CD8-positive, alpha-beta memory T cell (primary cell): ENCODE measurements at regions not wholly inside any gene's neighbourhood (a gene's known extent, or its start where the extent isn't known, plus 50 kb on each side); places are given as distances from the start of the nearest gene placed in this dataset.

Source experiments
- CTCF ChIA-PET: fragments of 350-600 bp; sonication (Branson Sonifier 250); formaldehyde crosslinking; loops from one replicate; lab custom pipeline; 2021; ENCODE audit warnings: antibody characterized with exemption; lab: Charles Lee
- POLR2A ChIA-PET: fragments of 350-600 bp; sonication (Branson Sonifier 250); formaldehyde crosslinking; loops from one replicate; lab custom pipeline; 2021; ENCODE audit warnings: antibody characterized with exemption; lab: Charles Lee
- DNase-seq, 5 donors: peaks; one replicate each; pipeline versions ENCODE4 v3.0.0 to v3.0.0-alpha.2; 2020 to 2022; ENCODE audit warnings: mixed read lengths in 1 of 5
- H3K27ac ChIP-seq: one replicate; pipeline ENCODE4 v1.7.0; 2013; ENCODE audit warnings: low read depth, mild to moderate bottlenecking, low read length, moderate library complexity
- H3K27me3 ChIP-seq: 2 replicates; pipeline ENCODE4 v1.7.0; 2013; ENCODE audit warnings: low read length, mild to moderate bottlenecking; ENCODE audit not compliant: insufficient read depth, poor library complexity, severe bottlenecking
- H3K36me3 ChIP-seq: 2 replicates; pipeline ENCODE4 v1.7.0; 2013; ENCODE audit warnings: mild to moderate bottlenecking, low read length, moderate library complexity; ENCODE audit not compliant: insufficient read depth
- H3K4me1 ChIP-seq: 2 replicates; pipeline ENCODE4 v1.7.0; 2013; ENCODE audit warnings: mild to moderate bottlenecking, low read length, moderate library complexity; ENCODE audit not compliant: insufficient read depth
- H3K4me3 ChIP-seq: 2 replicates; pipeline ENCODE4 v1.7.0; 2013; ENCODE audit warnings: mild to moderate bottlenecking, low read length
- H3K9me3 ChIP-seq: 2 replicates; pipeline ENCODE4 v1.7.0; 2013; ENCODE audit warnings: mild to moderate bottlenecking, low read length
- H3K27ac Mint-ChIP-seq, 8 donors: one replicate each; pipeline ENCODE4 v1.8.0; 2020 to 2021; ENCODE audit warnings: mixed read lengths in 8 of 8, mild to moderate bottlenecking in 6 of 8, inconsistent platforms in 3 of 8, moderate library complexity in 3 of 8
- H3K27me3 Mint-ChIP-seq, 2 donors: one replicate each; pipeline ENCODE4 v1.8.0; 2020 to 2021; ENCODE audit warnings: mixed read lengths in 2 of 2, mild to moderate bottlenecking in 1 of 2, moderate library complexity in 1 of 2
- H3K36me3 Mint-ChIP-seq, 3 donors: one replicate each; pipeline ENCODE4 v1.8.0; 2020 to 2021; ENCODE audit warnings: mixed read lengths in 3 of 3, inconsistent platforms in 1 of 3, mild to moderate bottlenecking in 1 of 3
- H3K4me1 Mint-ChIP-seq, 3 donors: one replicate each; pipeline ENCODE4 v1.8.0; 2020 to 2021; ENCODE audit warnings: mixed read lengths in 3 of 3, inconsistent platforms in 1 of 3, mild to moderate bottlenecking in 1 of 3
- H3K4me3 Mint-ChIP-seq, 7 donors: one replicate each; pipeline ENCODE4 v1.8.0; 2020 to 2021; ENCODE audit warnings: mixed read lengths in 7 of 7, mild to moderate bottlenecking in 6 of 7, moderate library complexity in 4 of 7, inconsistent platforms in 2 of 7
- H3K9me3 Mint-ChIP-seq, 5 donors: one replicate each; pipeline ENCODE4 v1.8.0; 2020 to 2022; ENCODE audit warnings: mixed read lengths in 5 of 5, mild to moderate bottlenecking in 3 of 5, moderate library complexity in 2 of 5, inconsistent platforms in 1 of 5

DNA sequence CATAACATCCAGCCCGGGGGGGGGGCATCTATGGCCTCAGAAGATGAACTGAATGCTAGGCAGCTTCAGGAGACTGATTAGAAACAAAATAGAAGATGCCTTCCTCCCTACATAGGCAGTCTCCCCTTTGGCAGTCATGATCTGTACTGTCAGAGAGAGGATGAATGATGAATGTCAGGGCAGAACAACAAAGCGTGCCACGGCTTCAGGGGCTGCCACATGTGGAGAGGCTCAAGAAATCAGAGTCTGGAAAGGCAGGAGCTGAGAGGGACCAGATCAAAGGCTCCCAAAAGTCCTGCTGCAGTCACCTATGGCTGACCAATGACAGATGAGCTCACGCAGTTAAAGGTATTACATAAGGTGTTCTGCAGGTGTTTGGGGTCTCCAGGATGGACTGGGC lies 180.4 kb downstream of the UACA start:
- ChIA-PET POLR2A (no interaction called here), CTCF (no interaction called here)
- Histone ChIP-seq H3K9me3 (no peaks in the 10 kb centered on the region), H3K36me3 (no peaks in the 10 kb centered on the region), H3K4me1 (peaks cover 4% of the 10 kb centered on the region), H3K27ac (no peak overlapping the region), H3K27me3 (peaks cover 7% of the 10 kb centered on the region), H3K4me3 (no peak overlapping the region)
- no peaks in the 10 kb centered on the region for H3K9me3 Mint-ChIP-seq
- H3K36me3 Mint-ChIP-seq = no peaks in the 10 kb centered on the region
- H3K27me3 Mint-ChIP-seq = peaks cover 18 to 36% of the 10 kb centered on the region in 2 donors
- DNase-seq = no peak
- no peak overlapping the region for H3K4me3 Mint-ChIP-seq
- H3K27ac Mint-ChIP-seq = no peak overlapping the region
- peaks cover 5 to 13% (median 8%) of the 10 kb centered on the region in 3 donors for H3K4me1 Mint-ChIP-seq

DNA sequence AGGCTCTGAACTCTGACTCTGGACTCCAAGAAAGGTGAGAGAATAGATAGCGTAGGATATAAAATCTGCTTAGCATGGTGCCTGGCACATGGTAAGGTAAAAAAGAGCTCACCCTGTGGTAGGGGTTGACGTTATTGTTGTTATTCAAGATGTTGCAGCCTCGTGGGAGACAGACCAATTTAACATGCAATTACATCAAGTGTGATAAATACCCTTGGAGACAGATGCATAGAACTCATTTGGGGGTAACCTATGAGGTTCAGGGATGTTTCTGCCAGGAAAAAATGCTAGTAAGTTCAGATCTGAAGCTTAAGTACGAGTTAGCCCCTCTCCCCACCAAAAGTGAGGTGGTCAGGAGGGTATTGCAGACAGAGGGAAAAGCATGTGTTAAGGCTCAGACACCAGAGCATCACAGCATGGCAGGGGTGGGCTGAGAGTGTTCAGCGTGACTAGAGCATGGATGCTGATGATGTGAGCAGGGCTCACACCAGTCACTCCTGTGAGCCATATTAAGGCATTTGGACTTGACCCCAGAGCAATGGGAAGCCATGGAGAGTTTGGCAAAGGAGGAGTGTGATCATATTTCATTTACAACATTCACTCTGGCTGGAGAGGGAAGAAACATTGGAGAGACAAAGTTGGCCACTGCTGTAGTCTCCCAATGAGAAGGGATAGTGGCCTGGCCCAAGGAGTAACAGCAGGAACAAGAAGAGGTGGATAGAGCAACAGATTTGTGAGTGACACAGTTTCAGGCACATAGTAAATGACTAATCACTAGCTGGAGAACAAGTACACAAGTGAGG lies 181.0 kb downstream of the UACA start:
- ChIA-PET POLR2A (no interaction called here), CTCF (no interaction called here)
- no peaks in the 10 kb centered on the region for H3K9me3 Mint-ChIP-seq
- no peak for DNase-seq
- Histone ChIP-seq H3K36me3 (no peaks in the 10 kb centered on the region), H3K4me3 (no peak overlapping the region), H3K27me3 (peaks cover 7% of the 10 kb centered on the region), H3K4me1 (peaks cover 4% of the 10 kb centered on the region), H3K9me3 (no peaks in the 10 kb centered on the region), H3K27ac (no peak overlapping the region)
- peaks cover 18 to 31% of the 10 kb centered on the region in 2 donors for H3K27me3 Mint-ChIP-seq
- H3K27ac Mint-ChIP-seq = no peak overlapping the region
- no peak overlapping the region for H3K4me3 Mint-ChIP-seq
- H3K36me3 Mint-ChIP-seq = no peaks in the 10 kb centered on the region
- H3K4me1 Mint-ChIP-seq = peaks cover 5 to 13% (median 8%) of the 10 kb centered on the region in 3 donors

DNA sequence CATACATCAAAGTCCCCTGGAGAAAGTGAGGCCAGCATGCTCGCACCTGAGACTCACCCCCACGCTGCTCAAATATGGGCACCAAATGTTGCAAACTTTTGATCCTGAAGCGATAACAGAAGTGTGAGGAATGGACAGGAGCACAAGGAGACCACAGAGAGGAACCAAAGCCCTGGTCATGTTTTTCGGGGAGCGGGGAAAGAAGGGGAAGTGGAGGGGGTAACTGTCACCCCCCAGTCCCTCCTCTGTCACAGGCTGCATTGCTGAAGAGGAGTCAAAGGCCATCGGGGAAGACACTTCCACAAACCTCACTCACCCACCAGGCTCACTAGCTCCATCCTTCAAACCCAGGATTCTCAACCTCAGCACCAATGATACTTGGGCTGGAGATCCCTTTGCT lies 182.4 kb downstream of the UACA start:
- ChIA-PET POLR2A (no interaction called here), CTCF (no interaction called here)
- no peaks in the 10 kb centered on the region for H3K36me3 Mint-ChIP-seq
- H3K36me3 ChIP-seq = no peaks in the 10 kb centered on the region
- H3K9me3 Mint-ChIP-seq = no peaks in the 10 kb centered on the region
- H3K4me3 Mint-ChIP-seq = no peak overlapping the region
- no peaks in the 10 kb centered on the region for H3K9me3 ChIP-seq
- DNase-seq = no peak
- H3K4me1 ChIP-seq = peaks cover 4% of the 10 kb centered on the region
- peaks cover 11 to 22% of the 10 kb centered on the region in 2 donors for H3K27me3 Mint-ChIP-seq
- no peak overlapping the region for H3K4me3 ChIP-seq
- H3K27me3 ChIP-seq = peaks cover 4% of the 10 kb centered on the region
- H3K27ac Mint-ChIP-seq = no peak overlapping the region
- peaks cover 4 to 12% (median 9%) of the 10 kb centered on the region in 3 donors for H3K4me1 Mint-ChIP-seq
- H3K27ac ChIP-seq = no peak overlapping the region

DNA sequence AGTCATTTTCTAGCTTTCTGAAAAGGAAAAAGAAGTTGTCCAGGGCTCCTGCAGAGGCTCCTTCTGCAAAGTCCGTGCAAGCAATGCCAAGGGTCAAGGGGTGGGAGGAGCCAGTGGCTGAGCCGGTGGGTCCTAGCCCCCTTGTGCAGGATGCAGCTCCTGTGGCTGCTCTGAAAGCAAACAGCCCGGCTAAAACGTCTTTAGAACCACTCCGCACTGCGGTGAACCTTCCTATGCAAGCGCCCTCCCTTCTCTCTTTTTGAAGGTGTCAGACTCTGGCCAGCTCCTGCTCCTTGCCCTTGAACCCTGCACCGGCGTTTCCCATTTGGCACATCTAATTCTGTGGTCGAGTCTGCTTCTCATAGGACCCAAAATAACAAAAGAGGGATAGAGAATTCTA lies 183.1 kb downstream of the UACA start:
- Mint-ChIP-seq H3K27ac (no peak overlapping the region), H3K4me3 (no peak overlapping the region), H3K36me3 (peaks cover 0 to 3% (median 0%) of the 10 kb centered on the region in 3 donors), H3K9me3 (peaks cover 0 to 3% (median 0%) of the 10 kb centered on the region in 5 donors), H3K4me1 (peaks cover 0 to 9% (median 8%) of the 10 kb centered on the region in 3 donors), H3K27me3 (peaks cover 6 to 18% of the 10 kb centered on the region in 2 donors)
- H3K27me3 ChIP-seq = no peaks in the 10 kb centered on the region
- no peaks in the 10 kb centered on the region for H3K4me1 ChIP-seq
- ChIA-PET POLR2A (no interaction called here), CTCF (interaction anchor here (1.2 kb wide), 1 partner anchor 67 kb away, joined by 3 read pairs; no protein-coding TSS in a partner anchor)
- no peak overlapping the region for H3K4me3 ChIP-seq
- no peaks in the 10 kb centered on the region for H3K9me3 ChIP-seq
- no peak overlapping the region for H3K27ac ChIP-seq
- H3K36me3 ChIP-seq = no peaks in the 10 kb centered on the region
- DNase-seq = no peak

DNA sequence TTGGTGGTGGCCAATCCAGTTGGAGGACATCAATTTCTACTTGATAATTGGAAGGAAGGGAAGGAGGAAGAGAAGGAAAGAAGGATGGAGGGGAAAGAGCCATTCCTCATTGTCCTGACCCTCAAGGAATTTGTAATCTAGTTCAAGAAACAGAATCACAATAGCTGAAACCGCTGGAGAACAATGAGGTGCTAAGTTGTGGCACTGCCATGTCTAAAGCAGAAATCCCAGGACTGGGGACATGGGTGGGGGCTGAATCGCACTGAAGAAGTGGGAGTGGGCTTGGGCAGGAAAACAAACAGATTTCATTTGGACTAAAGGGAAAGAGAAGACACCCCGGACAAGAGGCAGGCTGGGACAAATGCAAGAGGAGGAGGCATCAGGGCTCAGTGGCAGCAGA lies 183.6 kb downstream of the UACA start:
- H3K4me1 Mint-ChIP-seq = peaks cover 0 to 9% (median 6%) of the 10 kb centered on the region in 3 donors

DNA sequence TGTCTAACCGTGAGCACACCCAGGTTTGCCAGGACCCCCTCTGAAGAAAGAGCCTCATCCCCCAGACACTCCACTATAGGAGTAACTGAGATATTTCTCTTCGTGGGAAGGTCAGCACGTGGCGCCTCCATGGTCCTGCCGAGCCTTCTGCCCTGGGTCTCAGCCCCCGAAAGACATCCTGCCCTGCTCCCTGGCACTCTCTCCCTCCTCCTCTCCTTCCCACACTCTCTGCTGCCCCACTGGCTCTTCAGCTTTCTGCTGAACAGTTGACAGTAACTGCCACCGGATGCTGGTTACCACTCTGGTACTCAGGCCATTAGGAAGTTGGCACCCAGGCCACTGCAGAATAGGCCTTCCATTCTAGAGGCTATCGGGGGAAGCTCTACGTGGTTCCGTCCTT lies 185.2 kb downstream of the UACA start:
- H3K4me3 Mint-ChIP-seq = no peak overlapping the region
- no peaks in the 10 kb centered on the region for H3K36me3 ChIP-seq
- CTCF ChIA-PET = no interaction called here
- peaks cover 2 to 5% of the 10 kb centered on the region in 2 donors for H3K27me3 Mint-ChIP-seq
- no peak overlapping the region for H3K27ac Mint-ChIP-seq
- H3K4me1 Mint-ChIP-seq = peaks cover 0 to 9% (median 3%) of the 10 kb centered on the region in 3 donors
- DNase-seq = no peak
- H3K4me1 ChIP-seq = no peaks in the 10 kb centered on the region
- H3K36me3 Mint-ChIP-seq = peaks cover 0 to 9% (median 3%) of the 10 kb centered on the region in 3 donors
- POLR2A ChIA-PET = no interaction called here
- H3K9me3 ChIP-seq = no peaks in the 10 kb centered on the region
- no peak overlapping the region for H3K27ac ChIP-seq
- peaks cover 0 to 4% (median 3%) of the 10 kb centered on the region in 5 donors for H3K9me3 Mint-ChIP-seq
- no peaks in the 10 kb centered on the region for H3K27me3 ChIP-seq
- no peak overlapping the region for H3K4me3 ChIP-seq

More for the DNA sequence above, 183.6 kb downstream of the UACA start:
- no peak overlapping the region for H3K4me3 Mint-ChIP-seq
- no peaks in the 10 kb centered on the region for H3K36me3 ChIP-seq
- H3K27ac Mint-ChIP-seq = no peak overlapping the region
- H3K36me3 Mint-ChIP-seq = peaks cover 0 to 7% (median 0%) of the 10 kb centered on the region in 3 donors
- H3K4me1 ChIP-seq = no peaks in the 10 kb centered on the region
- peaks cover 0 to 3% (median 0%) of the 10 kb centered on the region in 5 donors for H3K9me3 Mint-ChIP-seq
- H3K27ac ChIP-seq = no peak overlapping the region
- H3K27me3 ChIP-seq = no peaks in the 10 kb centered on the region
- ChIA-PET POLR2A (interaction anchor here (0.6 kb wide), 1 partner anchor 9 kb away, joined by 5 read pairs; no protein-coding TSS in a partner anchor), CTCF (interaction anchor here (1.2 kb wide), 1 partner anchor 67 kb away, joined by 3 read pairs; no protein-coding TSS in a partner anchor)
- no peaks in the 10 kb centered on the region for H3K9me3 ChIP-seq
- peaks cover 6 to 17% of the 10 kb centered on the region in 2 donors for H3K27me3 Mint-ChIP-seq
- DNase-seq = no peak
- no peak overlapping the region for H3K4me3 ChIP-seq

DNA sequence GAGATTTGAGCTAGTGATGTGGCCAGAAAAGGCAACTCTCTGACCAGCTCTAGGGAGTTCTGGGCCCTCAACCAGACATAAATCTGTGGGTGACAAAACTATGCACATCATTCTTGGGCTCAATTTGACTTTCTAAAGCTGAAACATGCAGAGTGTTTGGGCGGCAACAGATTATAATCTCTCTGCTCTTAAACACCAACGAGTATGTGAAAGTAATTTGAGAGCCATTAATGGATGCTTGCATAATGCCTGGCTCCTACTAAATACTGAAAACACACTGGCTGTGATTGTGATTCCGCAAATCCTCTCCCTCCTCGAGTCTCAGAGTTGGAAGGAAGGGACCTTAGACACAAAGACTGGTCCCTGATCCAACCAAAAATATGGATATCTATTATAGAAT lies 186.7 kb downstream of the UACA start:
- H3K36me3 Mint-ChIP-seq = peaks cover 0 to 9% (median 3%) of the 10 kb centered on the region in 3 donors
- H3K4me1 Mint-ChIP-seq = peaks cover 0 to 9% (median 3%) of the 10 kb centered on the region in 3 donors
- H3K27ac Mint-ChIP-seq = no peak overlapping the region
- H3K9me3 ChIP-seq = no peaks in the 10 kb centered on the region
- ChIA-PET POLR2A (no interaction called here), CTCF (interaction anchor here (1.3 to 1.4 kb wide), 2 partner anchors 9 to 14 kb away, joined by 3 read pairs; no protein-coding TSS in a partner anchor)
- peaks cover 5 to 6% of the 10 kb centered on the region in 2 donors for H3K27me3 Mint-ChIP-seq
- no peak overlapping the region for H3K4me3 ChIP-seq
- H3K9me3 Mint-ChIP-seq = peaks cover 0 to 4% (median 3%) of the 10 kb centered on the region in 5 donors
- no peak for DNase-seq
- H3K27ac ChIP-seq = no peak overlapping the region
- H3K27me3 ChIP-seq = no peaks in the 10 kb centered on the region
- no peaks in the 10 kb centered on the region for H3K4me1 ChIP-seq
- H3K4me3 Mint-ChIP-seq = no peak overlapping the region
- H3K36me3 ChIP-seq = no peaks in the 10 kb centered on the region

DNA sequence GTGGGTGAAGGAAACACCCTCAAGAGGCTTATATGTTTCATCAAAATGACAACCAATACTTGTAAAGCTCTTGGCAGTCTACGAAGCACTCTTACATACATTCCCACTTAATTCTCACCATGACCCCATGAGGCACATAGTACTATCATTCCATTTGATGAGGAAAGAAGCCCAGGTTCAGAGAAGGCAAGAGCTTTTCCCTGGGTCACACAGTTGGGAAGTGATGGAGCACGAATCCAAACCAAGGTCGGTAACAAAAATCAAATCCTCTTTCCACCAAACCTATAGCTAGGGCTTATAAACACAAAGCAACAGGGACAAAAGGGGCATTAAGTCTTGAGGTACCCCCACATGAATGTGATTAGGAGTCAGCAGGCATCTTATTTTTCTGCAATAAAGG lies 187.1 kb downstream of the UACA start:
- no peak overlapping the region for H3K27ac Mint-ChIP-seq
- DNase-seq = no peak
- H3K36me3 ChIP-seq = no peaks in the 10 kb centered on the region
- ChIA-PET POLR2A (no interaction called here), CTCF (interaction anchor here (1.3 to 1.4 kb wide), 2 partner anchors 9 to 14 kb away, joined by 3 read pairs; no protein-coding TSS in a partner anchor)
- H3K27me3 ChIP-seq = no peaks in the 10 kb centered on the region
- no peaks in the 10 kb centered on the region for H3K4me1 ChIP-seq
- H3K9me3 Mint-ChIP-seq = peaks cover 0 to 4% (median 3%) of the 10 kb centered on the region in 5 donors
- H3K27me3 Mint-ChIP-seq = peaks cover 5 to 7% of the 10 kb centered on the region in 2 donors
- H3K36me3 Mint-ChIP-seq = peaks cover 0 to 9% (median 3%) of the 10 kb centered on the region in 3 donors
- no peak overlapping the region for H3K4me3 Mint-ChIP-seq
- no peak overlapping the region for H3K27ac ChIP-seq
- H3K9me3 ChIP-seq = no peaks in the 10 kb centered on the region
- no peak overlapping the region for H3K4me3 ChIP-seq
- peaks cover 0 to 9% (median 3%) of the 10 kb centered on the region in 3 donors for H3K4me1 Mint-ChIP-seq
